Hepatocyte (in vitro differentiated cells): ENCODE measurements at regions not wholly inside any gene's neighbourhood (a gene's known extent, or its start where the extent isn't known, plus 50 kb on each side); places are given as distances from the start of the nearest gene placed in this dataset.
A peak's percentile ranks its signal among the peaks of the same experiment; 100 is the strongest.

Source experiments
- DNase-seq: peaks from one replicate; pipeline ENCODE4 v3.0.0-alpha.2; 2016; ENCODE audit warnings: low spot score
- H2AFZ ChIP-seq: fragments of 200-600 bp; sonication (generic); 2 replicates; pipeline ENCODE4 v1.6.0; 2016; ENCODE audit warnings: antibody characterized with exemption, mild to moderate bottlenecking
- H3K27ac ChIP-seq: fragments of 200-600 bp; sonication (generic); 2 replicates; pipeline ENCODE4 v1.5.1; 2016; ENCODE audit warnings: mild to moderate bottlenecking
- H3K27me3 ChIP-seq: fragments of 200-600 bp; sonication (generic); 2 replicates; pipeline ENCODE4 v1.6.1; 2016
- H3K36me3 ChIP-seq: fragments of 200-600 bp; sonication (generic); replicated peaks from 2 replicates; pipeline ENCODE4 v1.5.1; 2016; ENCODE audit warnings: low read depth; ENCODE audit not compliant: insufficient read depth
- H3K4me1 ChIP-seq: fragments of 200-600 bp; sonication (generic); 2 replicates; pipeline ENCODE4 v1.5.1; 2016; ENCODE audit warnings: mild to moderate bottlenecking, moderate library complexity; ENCODE audit not compliant: insufficient read depth
- H3K4me2 ChIP-seq: fragments of 200-600 bp; sonication (generic); 2 replicates; pipeline ENCODE4 v1.6.0; 2016
- H3K4me3 ChIP-seq: fragments of 200-600 bp; sonication (generic); 2 replicates; pipeline ENCODE4 v1.5.1; 2016; ENCODE audit warnings: mild to moderate bottlenecking
- H3K79me2 ChIP-seq: fragments of 200-600 bp; sonication (generic); 2 replicates; pipeline ENCODE4 v1.6.0; 2017; ENCODE audit warnings: mild to moderate bottlenecking
- H3K9me2 ChIP-seq: fragments of 200-600 bp; sonication (generic); replicated peaks from 2 replicates; pipeline ENCODE4 v1.6.0; 2017; ENCODE audit warnings: mild to moderate bottlenecking; ENCODE audit not compliant: insufficient read depth
- H3K9me3 ChIP-seq: fragments of 200-600 bp; sonication (generic); 2 replicates; pipeline ENCODE4 v1.5.1; 2016; ENCODE audit warnings: low read depth, mild to moderate bottlenecking
- H4K20me1 ChIP-seq: fragments of 200-600 bp; sonication (generic); 2 replicates; pipeline ENCODE4 v1.6.0; 2016; ENCODE audit warnings: mild to moderate bottlenecking; ENCODE audit not compliant: insufficient read depth, poor library complexity, severe bottlenecking
- CTCF ChIP-seq: fragments of 200-600 bp; sonication (generic); IDR thresholded peaks from 2 replicates; pipeline ENCODE4 v1.5.1; 2016; ENCODE audit warnings: antibody characterized with exemption, mild to moderate bottlenecking; ENCODE audit not compliant: poor library complexity
- EZH2 ChIP-seq: fragments of 200-600 bp; sonication (generic); IDR thresholded peaks from 2 replicates; pipeline ENCODE4 v1.6.1; 2016; ENCODE audit warnings: antibody characterized with exemption, mild to moderate bottlenecking, borderline replicate concordance
- EZH2phosphoT487 ChIP-seq: fragments of 200-600 bp; sonication (generic); IDR thresholded peaks from one replicate; pipeline ENCODE4 v1.6.1; 2018; ENCODE audit warnings: antibody characterized with exemption, mild to moderate bottlenecking, low read depth, moderate library complexity; ENCODE audit not compliant: unreplicated experiment, severe bottlenecking
- WGBS: methylation state at CpG from one replicate; pipeline ENCODE4 v1.1.6; 2016; ENCODE audit warnings: low lambda C conversion rate; ENCODE audit errors: missing lambda C conversion rate; 5-methylcytosine and 5-hydroxymethylcytosine counted together

GRCh38 chr10:28995497-28995896, 293.4 kb upstream of the LYZL1 start:
- no peaks in the 10 kb centered on the region for H3K9me3 ChIP-seq
- no peaks in the 10 kb centered on the region for H3K79me2 ChIP-seq
- no peaks in the 10 kb centered on the region for H3K9me2 ChIP-seq
- no peak overlapping the region for H3K27ac ChIP-seq
- no peaks in the 10 kb centered on the region for H4K20me1 ChIP-seq
- H2AFZ ChIP-seq = no peak overlapping the region
- no peak for DNase-seq
- no peak overlapping the region for H3K4me2 ChIP-seq
- WGBS = 99% methylated on average over 4 of the region's 4 CpGs
- TF ChIP-seq EZH2phosphoT487 (no peak), EZH2 (no peak)
- H3K27me3 ChIP-seq = no peaks in the 10 kb centered on the region
- no peaks in the 10 kb centered on the region for H3K36me3 ChIP-seq
- peaks cover 10% of the 10 kb centered on the region for H3K4me1 ChIP-seq
- H3K4me3 ChIP-seq = no peak overlapping the region

- H3K36me3 ChIP-seq = no peaks in the 10 kb centered on the region
- H3K4me2 ChIP-seq = no peak overlapping the region
- no peaks in the 10 kb centered on the region for H3K27me3 ChIP-seq
- TF ChIP-seq EZH2phosphoT487 = no peak
- no peak for TF ChIP-seq CTCF
- TF ChIP-seq EZH2 = no peak
- no peaks in the 10 kb centered on the region for H3K9me2 ChIP-seq
- no peaks in the 10 kb centered on the region for H3K9me3 ChIP-seq
- H3K4me3 ChIP-seq = no peak overlapping the region
- peaks cover 10% of the 10 kb centered on the region for H3K4me1 ChIP-seq
- H3K79me2 ChIP-seq = no peaks in the 10 kb centered on the region
- H4K20me1 ChIP-seq = no peaks in the 10 kb centered on the region
- 88% methylated on average over 6 of the region's 6 CpGs for WGBS
- no peak for DNase-seq
- H3K27ac ChIP-seq = no peak overlapping the region
- no peak overlapping the region for H2AFZ ChIP-seq
Observed at GRCh38 chr10:28996345-28996744, 292.5 kb upstream of the LYZL1 start.

- no peaks in the 10 kb centered on the region for H3K9me2 ChIP-seq
- H3K79me2 ChIP-seq = no peaks in the 10 kb centered on the region
- TF ChIP-seq EZH2 (no peak), CTCF (no peak), EZH2phosphoT487 (no peak)
- no peak overlapping the region for H2AFZ ChIP-seq
- H4K20me1 ChIP-seq = no peaks in the 10 kb centered on the region
- H3K4me3 ChIP-seq = no peak overlapping the region
- H3K4me1 ChIP-seq = peaks cover 10% of the 10 kb centered on the region
- peak overlapping the region; percentile 39 for H3K27ac ChIP-seq
- no peak overlapping the region for H3K4me2 ChIP-seq
- WGBS = 94% methylated on average over 6 of the region's 6 CpGs
- no peak for DNase-seq
- no peaks in the 10 kb centered on the region for H3K27me3 ChIP-seq
- H3K36me3 ChIP-seq = no peaks in the 10 kb centered on the region
- no peaks in the 10 kb centered on the region for H3K9me3 ChIP-seq
Observed at GRCh38 chr10:28996947-28997551, 291.8 kb upstream of the LYZL1 start.

GRCh38 chr10:28997734-28998133, 291.1 kb upstream of the LYZL1 start:
- Histone ChIP-seq H3K27ac (peak overlapping the region; percentile 39), H3K4me2 (peak overlapping the region; percentile 65), H3K27me3 (no peaks in the 10 kb centered on the region), H4K20me1 (no peaks in the 10 kb centered on the region), H2AFZ (peak overlapping the region; percentile 32), H3K9me3 (no peaks in the 10 kb centered on the region), H3K79me2 (no peaks in the 10 kb centered on the region), H3K36me3 (no peaks in the 10 kb centered on the region), H3K4me1 (peaks cover 10% of the 10 kb centered on the region), H3K9me2 (no peaks in the 10 kb centered on the region), H3K4me3 (no peak overlapping the region)
- 31% methylated on average over 6 of the region's 6 CpGs for WGBS
- DNase-seq = peak; percentile 32
- TF ChIP-seq CTCF = no peak
